ENCODE measurements at regions not wholly inside any gene's neighbourhood (a gene's known extent, or its start where the extent isn't known, plus 50 kb on each side); places are given as distances from the start of the nearest gene placed in this dataset.
"Not testable (repeated sequence)": the region's sequence is repeated elsewhere in the genome, so short reads cannot be mapped to it uniquely, and the experiment has no call there.

DNA sequence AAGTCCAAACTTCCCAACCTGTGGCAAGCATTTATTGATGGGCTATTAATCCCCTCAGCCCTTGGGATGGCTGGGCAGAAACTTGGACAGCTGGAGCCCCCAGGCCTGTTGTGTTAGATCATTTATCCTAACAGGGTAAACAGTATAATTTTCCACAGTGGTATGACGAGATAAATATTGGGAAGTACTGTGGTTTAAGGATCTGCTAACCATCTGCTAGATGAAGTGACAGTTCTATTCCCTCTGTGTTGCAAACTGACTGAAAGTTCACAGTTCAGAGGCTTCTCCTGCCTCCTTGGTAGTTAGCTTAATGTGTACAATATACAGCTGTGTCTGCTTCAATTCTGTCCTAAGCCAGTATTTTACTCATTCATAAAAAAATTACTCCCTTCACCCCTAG is 127.5 kb upstream of the CHODL start:
- DNase-seq (ENCODE audit: extremely low read depth in 1 of 2, low read depth in 1 of 2) = no peak

DNA sequence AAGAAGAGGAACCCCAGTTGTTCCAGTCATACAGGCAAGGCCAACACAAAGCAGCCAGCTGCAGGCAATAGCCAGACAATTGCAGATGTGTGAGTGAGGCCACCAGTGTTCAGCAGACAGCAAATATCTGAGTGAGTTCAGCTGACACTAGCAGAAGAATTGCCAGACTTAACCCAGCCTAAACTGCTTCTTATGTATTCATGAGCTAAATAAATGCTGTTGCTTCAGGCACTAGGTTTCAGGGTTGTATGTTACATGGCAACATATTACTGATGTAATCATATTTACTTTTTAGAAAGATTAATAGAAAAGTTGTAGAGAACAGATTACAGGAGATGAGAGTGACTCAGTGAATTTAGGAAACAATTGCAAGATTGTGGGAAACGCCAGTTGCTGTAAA is 129.8 kb upstream of the CHODL start:
- no peak for DNase-seq (ENCODE audit: extremely low read depth in 1 of 2, low read depth in 1 of 2)

DNA sequence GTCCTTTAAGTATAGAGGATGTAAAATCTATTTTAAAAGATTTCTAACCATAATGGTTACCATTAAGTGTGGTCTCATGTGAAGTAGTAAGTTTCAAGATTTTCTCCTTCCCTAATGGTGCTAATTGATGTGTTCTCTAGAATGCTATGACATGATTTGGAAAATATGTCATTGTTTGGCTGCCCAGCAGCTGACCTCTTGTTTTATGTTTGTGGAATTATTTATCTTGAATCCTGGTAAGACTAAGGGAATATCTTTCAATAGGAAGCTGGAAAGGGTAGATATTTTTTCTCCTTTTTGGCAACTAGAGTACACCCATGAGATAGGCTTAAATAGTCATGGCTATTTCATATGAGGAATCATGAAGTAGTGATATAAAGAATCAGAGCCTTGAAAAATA is 139.8 kb upstream of the CHODL start:
- DNase-seq (ENCODE audit: extremely low read depth in 1 of 2, low read depth in 1 of 2) = no peak

DNA sequence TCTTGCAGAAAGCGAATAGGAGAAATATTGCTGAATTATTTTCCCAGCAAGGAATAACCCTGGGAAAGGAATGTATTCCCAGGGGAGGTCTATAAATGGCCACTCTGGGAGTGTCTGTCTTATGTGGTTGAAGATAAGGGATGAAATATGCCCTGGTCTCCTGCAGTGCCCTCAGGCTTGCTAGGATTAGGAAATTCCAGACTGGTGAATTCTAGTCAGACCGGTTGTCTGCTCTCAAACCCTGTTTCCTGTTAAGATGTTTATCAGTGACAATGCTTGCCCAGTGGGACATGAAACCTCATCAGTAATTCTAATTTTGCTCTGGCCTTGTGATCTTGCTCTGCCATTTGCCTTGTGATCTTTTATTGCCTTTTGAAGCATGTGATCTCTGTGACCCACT is 148.2 kb upstream of the CHODL start:
- DNase-seq (ENCODE audit: extremely low read depth in 1 of 2, low read depth in 1 of 2) = not testable (repeated sequence)

DNA sequence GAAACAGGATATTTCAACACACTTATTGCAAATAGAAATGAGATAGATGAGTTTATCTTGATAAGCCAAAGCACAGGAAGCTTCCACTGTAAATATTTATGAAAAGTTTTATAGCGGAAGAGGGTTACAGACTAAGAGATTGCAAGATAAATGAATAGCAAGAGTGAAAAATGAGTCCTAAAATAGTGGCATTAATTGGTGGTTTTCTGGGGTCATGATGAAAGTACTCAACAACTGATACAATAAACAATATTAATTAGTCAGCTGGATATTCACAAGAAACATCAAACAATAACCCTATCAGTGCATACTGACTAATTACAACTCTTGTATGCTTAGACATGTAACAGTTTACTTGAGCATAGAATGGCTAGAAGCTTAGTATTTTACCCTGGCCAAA is 154.8 kb upstream of the CHODL start:
- DNase-seq (ENCODE audit: extremely low read depth in 1 of 2, low read depth in 1 of 2) = no peak

DNA sequence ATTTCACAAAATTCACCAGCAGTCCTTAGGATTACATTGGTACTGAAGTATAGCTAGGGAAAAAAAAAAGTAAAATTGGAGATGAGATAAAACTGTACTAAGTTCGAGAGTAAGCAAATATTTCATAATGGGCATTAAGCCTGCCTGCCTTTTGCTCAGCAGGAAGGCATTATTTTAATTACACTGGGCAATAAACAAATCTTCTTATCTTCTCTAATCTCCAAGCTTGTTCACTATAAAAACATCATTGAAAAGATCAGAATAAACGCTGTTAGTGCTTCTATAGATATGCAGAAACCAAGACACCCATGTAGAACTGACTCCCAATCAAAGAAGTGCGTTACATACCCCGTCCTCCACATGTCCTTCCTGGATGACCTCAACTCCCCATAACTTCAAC is 174.2 kb upstream of the CHODL start:
- DNase-seq (ENCODE audit: extremely low read depth in 1 of 2, low read depth in 1 of 2) = no peak

DNA sequence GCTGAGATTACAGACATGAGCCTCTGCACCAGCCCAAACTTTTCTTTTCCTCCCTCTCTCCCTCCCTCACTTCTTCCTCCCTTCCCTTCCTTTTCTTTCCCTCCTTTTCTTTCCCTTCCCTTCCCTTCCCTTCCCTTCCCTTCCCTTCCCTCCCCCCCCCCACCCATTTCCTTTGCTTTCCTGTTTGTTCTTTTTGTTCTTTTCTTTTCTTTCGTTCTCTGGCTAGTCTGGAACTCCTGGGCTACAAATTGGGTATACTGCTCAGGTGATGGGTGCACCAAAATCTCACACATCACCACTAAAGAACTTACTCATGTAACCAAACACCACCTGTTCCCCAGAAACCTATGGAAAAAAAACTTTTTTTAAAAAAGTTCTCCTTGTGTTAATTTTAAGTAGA is 174.8 kb upstream of the CHODL start:
- no peak for DNase-seq (ENCODE audit: extremely low read depth in 1 of 2, low read depth in 1 of 2)

DNA sequence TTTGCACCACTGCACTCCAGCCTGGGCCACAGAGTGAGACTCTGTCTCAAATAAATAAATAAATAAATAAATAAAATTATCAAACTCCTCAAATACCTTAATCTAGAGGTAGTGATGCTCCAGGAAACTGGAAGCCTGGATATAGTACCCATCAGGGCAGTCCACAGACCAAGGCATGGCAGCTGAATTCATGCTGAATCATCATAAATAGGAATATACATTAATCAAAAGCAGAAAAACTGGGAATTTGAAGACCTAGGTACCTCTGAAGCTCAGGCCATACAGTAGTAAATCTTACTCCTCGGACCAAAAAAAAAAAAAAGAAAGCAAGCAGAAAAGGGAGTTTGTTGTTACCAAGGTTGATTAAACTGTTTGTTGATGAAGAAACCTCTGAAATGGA is 184.2 kb upstream of the CHODL start:
- DNase-seq (ENCODE audit: extremely low read depth in 1 of 2, low read depth in 1 of 2) = no peak

DNA sequence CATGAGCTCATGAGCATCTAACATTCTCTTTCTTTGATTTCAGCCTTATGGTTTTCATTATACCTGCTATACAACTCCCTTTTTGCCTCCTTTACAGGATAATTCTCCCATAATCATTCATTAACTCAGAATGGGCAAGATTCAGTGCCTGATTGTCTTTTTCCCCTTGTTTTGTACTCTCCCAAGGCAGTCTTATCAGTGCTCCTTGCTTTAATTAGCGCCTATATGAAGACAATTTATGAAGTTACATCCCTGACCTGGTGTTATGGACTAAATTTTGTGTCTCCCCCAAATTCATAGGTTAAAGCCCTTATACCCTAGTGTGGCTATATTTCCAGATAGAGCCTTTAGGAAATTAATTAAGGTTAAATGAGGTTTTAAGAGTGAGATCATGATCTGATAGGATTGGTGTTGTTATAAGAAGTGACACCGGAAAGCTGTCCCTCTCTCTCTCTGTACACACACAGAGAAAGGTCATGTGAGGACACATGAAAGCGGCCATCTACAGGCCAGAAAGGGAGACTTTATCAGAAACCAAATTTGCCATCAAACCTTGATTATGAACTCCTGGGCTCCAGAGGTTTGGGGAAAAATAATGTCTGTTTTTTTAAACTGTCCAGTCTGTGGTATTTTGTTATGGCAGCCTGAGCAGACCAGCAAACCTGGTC is 185.8 kb upstream of the CHODL start:
- no peak for DNase-seq (ENCODE audit: extremely low read depth in 1 of 2, low read depth in 1 of 2)

DNA sequence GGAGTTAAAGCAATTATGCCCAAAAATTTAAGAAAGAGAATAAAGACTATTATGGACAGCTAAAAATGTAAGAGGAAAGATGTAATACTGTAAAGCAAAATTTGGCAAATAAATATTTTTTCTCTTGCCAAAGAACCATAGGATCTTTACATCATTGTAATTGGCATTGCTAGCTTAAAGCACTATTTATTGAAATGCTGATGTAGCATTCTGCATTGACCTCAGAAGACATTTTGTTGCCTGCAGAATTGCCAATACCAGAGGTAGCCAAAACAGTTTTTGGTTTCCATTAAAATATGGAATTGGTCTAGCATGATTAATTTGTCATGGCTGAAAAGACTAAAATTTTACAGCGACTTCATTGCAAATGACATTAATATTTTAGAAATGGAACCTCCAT is 191.5 kb upstream of the CHODL start:
- no peak for DNase-seq (ENCODE audit: extremely low read depth in 1 of 2, low read depth in 1 of 2)

DNA sequence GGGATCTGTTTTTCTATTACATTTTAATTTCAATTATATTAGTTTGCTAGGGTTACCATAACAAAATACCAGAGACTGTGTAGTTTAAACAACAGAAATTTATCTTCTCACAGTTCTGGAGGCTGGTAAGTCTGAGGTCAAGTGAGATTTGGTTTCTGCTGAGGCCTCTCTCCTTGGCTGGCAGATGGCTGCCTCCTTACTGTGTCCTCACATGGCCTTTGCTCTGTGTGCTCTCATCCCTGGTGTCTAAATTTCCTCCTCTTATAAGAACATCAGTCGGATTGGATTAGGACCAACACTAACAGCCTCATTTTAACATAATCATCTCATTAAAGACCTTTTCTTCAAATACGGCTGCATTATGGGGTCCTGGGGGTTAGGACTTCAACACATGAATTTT is 195.2 kb upstream of the CHODL start:
- DNase-seq (ENCODE audit: extremely low read depth in 1 of 2, low read depth in 1 of 2) = no peak

DNA sequence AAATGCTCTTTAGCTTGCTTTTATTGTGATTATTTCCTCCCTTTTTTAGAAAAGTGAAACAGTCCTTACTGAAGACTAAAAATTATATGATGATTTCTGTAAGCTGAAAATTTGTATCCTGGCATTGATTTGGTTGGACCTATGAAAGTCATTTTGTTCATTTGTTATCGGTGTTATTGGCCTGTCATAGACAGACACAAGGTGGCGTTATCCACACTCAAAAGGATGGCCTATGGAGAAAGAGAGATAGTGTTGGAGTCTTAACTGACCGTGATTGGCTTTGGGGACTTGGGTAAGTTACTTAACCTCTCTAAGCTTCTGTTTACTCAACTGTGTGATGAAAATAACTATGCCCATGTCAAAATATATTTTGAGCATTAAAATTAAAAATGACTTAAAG is 203.6 kb upstream of the CHODL start:
- no peak for DNase-seq (ENCODE audit: extremely low read depth in 1 of 2, low read depth in 1 of 2)

DNA sequence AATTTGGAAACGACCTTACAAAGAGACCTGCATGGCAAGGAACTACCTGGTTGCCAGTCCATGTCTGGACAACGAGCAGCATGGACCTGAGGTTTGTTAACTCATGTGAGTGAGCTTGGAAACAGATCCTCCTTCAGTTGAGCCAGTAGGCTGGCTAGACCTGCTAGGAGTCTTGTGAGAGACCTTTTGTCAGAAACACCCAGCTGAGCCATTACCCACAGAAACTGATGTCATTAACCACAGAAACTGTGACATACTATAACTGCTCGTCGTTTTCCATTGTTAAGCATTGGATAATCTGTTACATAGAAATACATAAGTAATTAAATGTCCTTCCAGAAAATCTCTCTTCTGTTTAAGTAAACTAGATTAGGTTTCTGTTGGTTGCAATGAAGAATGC is 211.1 kb upstream of the C21orf91 start:
- DNase-seq (ENCODE audit: extremely low read depth in 1 of 2, low read depth in 1 of 2) = no peak

DNA sequence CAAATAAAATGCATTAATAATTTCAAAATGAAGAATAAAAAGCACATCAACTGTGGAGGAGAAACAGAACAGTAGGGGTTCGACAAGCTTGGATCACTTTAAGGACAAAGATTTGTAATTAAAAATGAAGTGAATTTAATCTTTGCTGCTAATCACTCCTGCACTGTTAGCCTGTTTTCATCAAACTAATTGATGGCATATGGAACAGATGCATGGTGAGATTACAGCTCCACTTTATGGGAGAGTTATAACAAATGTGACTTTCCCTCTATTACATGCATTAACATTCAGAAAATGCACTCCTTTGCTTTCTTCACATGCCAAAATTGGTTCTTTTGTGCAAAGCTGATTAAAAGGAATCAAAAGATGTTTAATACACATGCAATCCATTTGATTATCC is 207.2 kb upstream of the C21orf91 start:
- no peak for DNase-seq (ENCODE audit: extremely low read depth in 1 of 2, low read depth in 1 of 2)

DNA sequence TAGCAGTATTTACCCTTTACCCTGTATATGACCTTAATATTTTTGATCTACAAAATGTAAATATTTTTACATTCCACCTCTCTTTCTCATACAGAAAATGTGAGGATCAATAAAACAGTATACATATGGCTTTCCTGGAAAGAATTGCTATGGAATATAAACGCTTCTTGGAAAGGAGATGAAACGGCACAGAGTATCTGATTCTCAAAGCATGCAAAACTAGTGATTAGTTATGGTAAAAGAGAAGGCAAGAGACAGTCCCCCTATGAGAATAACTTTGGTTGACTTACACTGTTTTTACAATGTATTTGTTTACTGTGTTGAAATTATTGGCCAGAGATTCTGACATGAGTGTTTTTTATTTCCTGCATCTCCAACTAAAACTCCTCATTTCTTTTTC is 204.6 kb upstream of the C21orf91 start:
- no peak for DNase-seq (ENCODE audit: extremely low read depth in 1 of 2, low read depth in 1 of 2)

DNA sequence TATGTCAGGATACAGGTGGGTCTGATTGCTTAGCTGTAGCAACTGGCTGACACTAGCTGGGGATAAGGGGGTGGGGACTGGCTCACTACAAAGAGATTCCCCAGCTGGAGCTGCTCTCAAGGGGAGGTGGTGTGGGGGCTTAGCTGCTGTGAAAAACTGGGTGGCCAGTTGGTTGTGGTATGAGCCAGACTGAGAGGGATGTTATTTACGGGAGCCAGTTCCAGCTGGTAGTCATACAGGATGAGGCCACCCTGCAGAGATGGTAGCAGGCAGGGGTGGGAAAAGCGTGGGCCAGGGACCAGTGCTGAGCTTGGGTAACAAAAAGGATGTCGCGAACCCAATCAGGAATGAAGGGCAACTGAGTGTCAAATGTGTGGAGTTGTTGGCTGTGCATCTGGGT is 204.0 kb upstream of the C21orf91 start:
- no peak for DNase-seq (ENCODE audit: extremely low read depth in 1 of 2, low read depth in 1 of 2)

DNA sequence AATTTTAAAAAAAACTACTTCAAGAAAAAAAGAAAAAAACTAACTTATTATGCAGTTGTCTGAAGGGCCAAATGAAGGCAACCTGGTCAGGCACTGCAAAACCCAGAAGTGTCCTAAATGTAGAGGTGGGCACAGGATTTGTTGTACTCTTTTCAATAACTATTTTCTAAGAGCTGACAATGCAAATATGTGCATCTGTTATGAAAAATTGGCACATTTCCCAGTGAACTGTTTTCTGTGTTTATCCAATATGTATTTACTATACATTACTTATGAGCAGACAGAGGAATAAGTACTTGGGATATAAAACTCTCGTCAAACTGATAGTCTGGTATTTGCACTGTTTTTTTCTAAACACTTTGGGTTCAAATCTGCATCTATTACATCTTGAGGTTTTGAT is 188.0 kb upstream of the C21orf91 start:
- DNase-seq (ENCODE audit: extremely low read depth in 1 of 2, low read depth in 1 of 2) = no peak

DNA sequence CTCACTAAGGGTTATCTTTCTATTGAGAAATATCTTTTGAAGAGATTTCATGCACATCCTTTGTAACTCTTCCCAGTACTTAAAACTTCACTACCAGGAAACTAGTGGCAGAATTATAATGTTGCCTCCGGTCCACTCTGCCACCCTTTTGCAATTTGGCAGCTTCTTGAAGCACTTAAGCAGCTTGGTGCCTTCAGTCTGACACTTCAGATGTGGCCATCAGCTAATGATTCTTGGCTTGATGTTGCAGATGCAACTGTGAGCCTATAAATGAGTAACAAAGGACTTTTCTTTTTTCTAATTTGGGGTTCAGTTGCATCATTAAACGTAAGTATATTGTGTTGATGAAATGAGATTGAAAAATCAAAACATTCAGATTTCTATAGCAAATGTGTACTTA is 187.5 kb upstream of the C21orf91 start:
- DNase-seq (ENCODE audit: extremely low read depth in 1 of 2, low read depth in 1 of 2) = no peak

DNA sequence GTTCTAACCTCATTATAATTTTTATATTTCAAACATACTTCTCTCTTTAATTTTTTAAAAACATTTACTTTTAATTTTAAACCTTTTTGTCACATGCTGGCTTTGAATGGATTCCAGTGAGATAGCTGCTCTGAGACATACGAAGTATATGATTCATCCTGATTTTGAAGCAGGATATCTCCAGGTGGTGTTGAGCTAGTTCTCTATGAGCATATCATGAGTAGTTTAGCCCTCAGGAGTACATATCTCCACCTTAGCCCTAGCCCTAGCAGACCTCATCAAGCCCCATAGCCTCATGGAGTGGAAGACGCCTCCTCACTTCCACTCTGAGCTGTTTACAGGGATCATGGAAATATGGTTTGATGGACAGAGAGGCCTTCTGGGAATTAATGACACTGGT is 183.2 kb upstream of the C21orf91 start:
- DNase-seq (ENCODE audit: extremely low read depth in 1 of 2, low read depth in 1 of 2) = no peak

DNA sequence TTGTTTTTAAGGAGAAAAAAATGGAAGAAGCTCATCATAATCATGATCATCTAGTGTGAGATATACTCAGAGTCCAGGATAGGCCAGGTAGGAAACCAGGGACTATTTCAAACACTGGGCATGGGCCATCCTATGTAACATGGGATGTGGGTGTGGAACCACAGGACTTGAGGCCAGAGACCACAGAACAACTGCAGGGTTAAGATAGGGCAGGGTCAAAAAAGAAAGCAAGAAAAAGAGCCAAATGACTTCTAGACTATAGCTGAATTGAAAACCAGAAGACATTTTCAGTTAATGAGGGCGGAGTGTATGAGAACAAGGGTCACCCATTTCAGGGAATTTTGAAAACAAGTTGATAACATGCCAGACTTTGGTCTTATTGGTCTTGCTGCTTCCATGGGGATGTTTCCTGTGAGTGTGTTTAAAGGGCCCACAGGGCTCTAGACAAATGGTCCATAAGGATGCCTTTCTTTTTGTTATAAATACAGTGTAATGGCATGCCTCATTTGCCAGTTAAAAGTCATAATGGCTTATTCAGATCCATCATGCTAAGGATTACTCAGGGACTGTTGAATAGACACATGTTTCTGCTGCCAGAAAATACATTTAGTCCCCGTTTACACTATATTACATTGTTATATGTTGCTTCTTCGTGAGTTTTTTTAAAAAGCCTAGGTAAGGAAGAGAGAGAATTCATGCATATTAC is 182.0 kb upstream of the C21orf91 start:
- DNase-seq (ENCODE audit: extremely low read depth in 1 of 2, low read depth in 1 of 2) = no peak

DNA sequence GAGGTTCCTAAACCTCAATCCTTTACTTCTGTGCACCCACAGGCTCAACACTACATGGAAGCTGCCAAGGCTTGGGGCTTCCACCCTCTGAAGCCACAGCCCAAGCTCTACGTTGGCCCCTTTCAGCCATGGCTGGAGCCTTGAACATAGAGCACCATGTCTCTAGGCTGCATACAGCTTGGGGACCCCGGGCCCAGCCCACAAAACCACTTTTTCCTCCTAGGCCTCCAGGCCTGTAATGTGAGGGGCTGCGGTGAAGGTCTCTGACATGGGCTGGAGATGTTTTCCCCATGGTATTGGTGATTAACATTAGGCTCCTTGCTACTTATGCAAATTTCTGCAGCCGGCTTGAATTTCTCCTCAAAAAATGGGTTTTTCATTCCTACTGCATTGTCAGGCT is 179.4 kb upstream of the C21orf91 start:
- DNase-seq (ENCODE audit: extremely low read depth in 1 of 2, low read depth in 1 of 2) = not testable (repeated sequence)

DNA sequence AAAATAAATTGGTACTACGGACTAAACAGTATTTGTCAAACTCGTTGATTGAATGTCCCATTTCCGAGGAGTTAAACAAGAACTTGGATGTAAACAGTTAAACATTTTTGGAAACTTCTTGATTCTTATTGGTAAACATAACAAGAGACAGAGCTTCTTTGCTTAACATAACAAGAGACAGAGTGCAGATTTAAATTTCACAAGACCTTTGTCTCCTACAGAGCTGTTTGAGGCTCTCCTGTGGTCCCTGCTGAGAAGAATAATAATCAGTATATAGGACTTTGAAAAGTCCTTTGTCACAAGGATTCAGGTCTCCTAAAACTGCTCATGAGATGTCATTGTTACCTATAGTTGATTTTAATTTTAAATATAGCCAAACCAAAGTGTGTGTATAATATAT is 170.6 kb upstream of the C21orf91 start:
- no peak for DNase-seq (ENCODE audit: extremely low read depth in 1 of 2, low read depth in 1 of 2)

DNA sequence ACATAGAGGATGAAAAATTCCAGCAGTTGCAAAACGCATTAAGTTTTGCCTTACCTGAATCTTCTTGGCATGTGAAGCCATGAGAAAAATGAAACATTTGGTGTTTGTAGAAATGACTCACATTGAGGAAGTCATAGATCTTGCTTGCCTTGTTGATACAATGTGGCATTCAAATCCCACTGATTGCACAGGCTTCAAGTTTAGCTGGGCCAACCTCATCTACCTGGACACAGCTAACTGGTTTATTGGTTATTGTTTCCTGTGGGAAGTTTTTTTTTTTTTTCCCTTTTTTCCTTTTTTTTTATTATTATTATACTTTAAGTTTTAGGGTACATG is 168.9 kb upstream of the C21orf91 start:
- no peak for DNase-seq (ENCODE audit: extremely low read depth in 1 of 2, low read depth in 1 of 2)

Measured in stimulated activated CD8-positive, alpha-beta memory T cell treated with anti-CD3 and anti-CD28 coated beads, Interleukin-7, amount 100 ng/mL, for 48 hours (primary cell).